ENCODE measurements at regions not wholly inside any gene's neighbourhood (a gene's known extent, or its start where the extent isn't known, plus 50 kb on each side); places are given as distances from the start of the nearest gene placed in this dataset.

DNA sequence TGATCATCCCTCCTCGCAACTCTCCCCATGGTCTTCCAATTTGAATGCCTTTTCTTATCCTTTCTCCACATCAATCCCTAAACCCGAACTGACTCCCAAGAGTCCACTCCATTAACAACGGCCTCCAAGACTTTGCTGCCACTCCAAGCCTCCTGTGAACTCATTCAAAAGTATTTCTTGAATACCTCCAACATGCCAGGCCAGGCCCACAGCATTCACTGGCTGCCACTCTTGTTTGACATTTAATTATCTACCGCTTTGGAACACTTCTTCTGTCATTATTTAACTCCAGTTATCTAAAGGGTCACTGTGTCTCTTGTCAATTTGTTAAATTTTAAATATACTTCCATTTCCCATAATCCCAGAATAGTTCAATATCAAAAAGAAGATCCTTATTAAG lies 378.9 kb downstream of the EFNA5 start:
- no peak for DNase-seq

DNA sequence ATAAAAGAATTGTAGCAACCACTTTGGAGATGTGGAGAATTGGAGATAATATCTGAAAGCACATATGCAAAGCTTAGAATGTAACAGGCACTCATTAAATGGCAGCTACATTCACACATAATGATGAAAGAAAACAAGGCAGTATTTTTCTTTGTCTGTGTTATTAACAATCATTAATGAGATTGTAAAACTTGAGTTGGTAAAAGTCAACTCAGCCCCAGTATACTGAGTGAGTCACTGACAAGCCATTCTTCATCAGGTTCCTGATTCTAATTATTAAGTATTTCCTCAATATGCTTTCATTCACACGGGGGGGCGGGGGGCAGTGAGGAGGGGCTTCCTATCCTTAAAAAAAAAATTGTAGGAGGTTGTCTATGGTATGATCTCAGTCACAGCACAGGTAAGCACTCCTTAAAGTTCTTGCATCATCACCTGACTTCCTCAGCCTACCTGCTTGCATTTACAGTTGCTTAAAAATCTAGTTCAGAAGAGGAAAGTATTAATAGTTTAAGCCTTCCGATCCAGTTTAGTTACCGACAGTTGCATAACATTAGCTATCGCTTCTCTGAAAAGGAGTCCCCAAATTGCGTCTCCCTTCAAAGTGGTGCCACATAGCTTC lies 379.8 kb downstream of the EFNA5 start:
- DNase-seq, result no peak

DNA sequence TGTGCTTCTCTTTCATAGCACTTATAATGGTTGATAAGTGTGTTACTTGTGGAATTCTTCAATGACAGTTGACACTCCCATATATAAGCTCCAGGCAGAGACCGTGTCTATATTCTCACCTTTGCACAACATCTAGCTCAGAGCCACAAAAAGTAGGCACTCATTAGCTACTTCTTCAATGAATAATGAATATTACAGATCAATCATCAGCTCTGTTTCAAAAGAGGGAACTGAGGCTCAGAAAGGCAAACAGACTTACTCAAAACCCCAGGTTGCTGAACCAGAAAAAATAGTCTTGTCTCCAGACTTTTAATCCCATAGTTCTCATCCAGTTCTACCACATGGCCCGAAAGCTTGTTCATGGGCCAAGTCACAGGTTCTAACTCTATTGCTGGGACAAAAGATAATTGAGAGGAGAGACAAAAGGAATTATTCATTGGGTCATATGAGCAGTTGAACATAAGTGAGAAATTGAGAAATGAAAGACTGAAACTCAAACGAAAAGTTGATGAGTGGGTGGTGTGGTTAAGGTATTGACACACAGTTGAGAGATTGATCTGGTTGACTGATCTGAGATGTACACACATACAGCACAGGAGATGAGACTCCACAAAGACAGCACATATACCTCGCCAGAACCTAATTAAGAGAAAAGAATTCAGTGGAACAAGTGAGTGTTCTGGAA lies 381.6 kb downstream of the EFNA5 start:
- no peak for DNase-seq

DNA sequence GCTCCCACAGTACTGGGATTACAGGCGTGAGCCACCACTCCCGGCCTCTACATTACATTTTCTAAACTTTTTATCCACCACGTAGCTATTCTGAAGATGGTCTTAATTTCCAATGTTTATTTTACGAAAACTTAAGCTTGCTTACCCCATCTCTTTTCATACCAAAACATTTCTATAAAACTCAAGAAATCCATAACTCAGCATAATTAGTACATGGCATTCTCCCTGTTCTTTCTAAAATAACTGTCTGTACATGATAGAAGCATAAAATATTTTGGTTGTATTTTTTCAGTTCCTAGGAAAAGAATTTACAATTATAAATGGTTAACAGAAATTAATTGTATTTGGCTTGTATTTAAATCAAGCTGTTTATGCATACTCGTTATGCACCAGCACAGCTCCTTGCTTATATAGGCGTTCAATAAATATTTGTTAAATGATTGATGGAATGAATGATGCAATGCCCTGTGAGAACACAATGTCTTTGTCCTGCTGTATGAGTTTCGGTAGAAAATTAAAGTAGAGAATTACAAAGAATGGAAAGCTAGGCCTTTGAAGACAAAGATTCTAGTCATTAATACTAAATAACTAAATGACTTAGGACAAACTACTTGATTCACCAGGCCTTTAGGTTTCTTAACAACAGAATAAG lies 384.2 kb downstream of the EFNA5 start:
- no peak for DNase-seq

DNA sequence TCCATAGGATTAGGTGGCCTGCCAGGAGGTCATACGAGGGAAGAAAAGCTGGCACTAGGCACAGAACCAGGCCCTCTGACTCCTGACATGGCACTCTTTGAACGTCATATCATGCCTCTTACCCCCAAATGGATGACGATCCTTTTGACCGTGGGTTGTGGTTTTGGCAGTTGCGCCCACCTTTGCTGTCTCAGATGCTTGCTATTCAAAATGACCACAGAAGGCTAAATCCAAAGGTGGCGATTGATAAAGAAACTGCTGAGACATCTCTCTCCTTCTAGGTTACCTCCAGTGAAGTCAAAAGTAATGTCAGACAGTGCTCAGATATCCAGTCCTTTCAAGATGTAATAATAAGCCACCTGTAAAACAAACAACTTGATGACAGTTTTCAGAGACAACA lies 385.0 kb downstream of the EFNA5 start:
- no peak for DNase-seq

DNA sequence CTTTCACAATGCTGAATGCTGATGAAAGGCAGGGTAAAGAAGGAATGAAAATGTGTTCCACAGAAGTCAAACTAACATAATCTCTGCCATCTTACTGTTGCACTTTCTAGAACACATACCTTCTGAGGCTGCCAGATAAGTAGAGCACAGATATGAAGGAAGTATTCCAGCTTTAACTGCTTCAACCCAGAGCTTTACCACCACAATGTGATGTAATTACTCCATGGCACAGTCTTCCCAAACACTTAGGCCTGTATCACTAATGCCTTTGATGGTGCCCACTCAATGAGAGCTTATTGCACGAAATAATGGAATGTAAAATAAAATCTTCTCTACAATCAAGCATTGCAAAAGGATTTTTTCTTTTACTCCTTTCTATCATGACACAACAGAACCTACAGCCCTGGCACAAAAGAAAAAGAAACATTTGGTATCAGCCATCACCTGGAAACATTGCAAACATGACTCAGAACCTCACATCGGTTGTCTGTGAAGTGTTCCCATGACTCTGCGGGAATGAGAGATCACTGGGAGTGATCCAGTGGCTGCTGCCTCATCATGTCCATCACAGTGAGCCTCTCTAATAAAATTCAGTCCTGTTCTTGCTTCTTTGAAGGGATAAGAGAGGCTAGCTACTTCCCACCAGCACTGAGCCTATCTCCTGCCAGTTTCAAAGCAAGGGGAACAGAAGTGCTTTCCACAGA lies 385.8 kb downstream of the EFNA5 start:
- DNase-seq, result peak; percentile 83

- DNase-seq, result no peak
Observed at GRCh38 chr5:107282061-107282460, 388.7 kb downstream of the EFNA5 start.

DNA sequence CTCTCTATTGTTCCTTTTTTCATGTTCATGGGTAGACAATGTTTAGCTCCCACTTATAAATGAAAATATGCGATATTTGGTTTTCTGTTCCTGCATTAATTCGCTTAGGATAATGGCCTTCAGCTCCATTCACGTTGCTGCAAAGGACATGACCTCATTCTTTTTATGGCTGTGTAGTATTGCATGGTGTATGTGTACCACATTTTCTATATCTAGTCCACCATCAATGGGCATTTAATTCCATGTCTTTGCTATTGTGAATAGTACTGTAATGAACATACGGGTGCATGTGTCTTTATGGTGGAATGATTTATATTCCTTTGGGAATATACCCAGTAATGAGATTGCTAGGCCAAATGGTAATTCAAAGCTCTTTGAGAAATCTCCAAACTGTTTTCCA lies 392.0 kb downstream of the EFNA5 start:
- no peak for DNase-seq

DNA sequence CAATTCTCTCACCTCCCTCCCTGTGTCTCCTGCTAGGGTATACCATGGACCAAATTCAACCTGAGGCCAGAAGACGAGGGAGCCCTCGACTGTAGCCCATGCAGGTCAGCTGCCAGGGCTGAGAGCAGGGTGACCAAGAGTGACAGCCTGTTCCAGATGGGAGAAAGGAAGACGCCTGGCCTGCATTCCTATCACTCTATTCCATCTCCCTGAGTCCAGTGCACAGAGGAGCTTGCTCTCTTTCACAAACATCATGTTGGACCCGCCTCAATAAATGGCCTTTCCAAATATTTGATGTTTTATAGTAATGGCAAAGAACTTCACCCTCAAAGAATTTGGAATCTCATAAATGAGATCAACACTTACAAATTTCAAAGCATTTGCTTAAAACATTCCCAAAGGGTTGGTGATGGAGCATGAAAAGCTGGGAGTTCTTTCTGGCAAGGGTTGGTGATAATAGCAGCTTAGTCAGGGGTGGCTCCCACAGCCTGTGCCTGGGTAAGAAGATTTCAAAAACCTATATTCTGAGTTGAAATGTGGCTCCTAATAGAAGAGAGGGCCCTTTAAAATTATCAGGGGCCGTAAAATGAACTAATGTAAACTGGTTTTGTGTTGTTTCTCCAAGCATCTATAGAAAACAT lies 393.1 kb downstream of the EFNA5 start:
- no peak for DNase-seq

DNA sequence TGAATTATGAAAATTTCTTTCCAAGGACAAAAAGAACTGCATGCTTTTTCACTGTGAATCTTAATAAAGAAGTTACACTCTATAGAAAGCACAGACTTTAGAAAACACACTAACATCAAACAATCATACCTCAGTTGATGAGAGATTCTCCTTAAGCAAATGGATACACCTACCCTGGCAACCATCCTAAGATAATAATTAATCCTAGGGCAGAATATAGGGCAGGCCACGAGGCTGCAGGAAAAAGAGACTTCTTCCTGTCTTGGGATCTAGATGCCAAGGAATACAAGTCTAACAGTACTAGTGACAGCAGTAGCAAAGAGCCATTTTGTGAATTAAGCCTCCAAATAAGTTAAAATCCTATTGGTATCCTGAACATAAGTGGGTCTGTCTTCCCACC lies 395.4 kb downstream of the EFNA5 start:
- no peak for DNase-seq

- no peak for DNase-seq
Observed at GRCh38 chr5:107274571-107274970, 396.2 kb downstream of the EFNA5 start.

- DNase-seq, result no peak
Observed at GRCh38 chr5:107272954-107273353, 397.8 kb downstream of the EFNA5 start.

DNA sequence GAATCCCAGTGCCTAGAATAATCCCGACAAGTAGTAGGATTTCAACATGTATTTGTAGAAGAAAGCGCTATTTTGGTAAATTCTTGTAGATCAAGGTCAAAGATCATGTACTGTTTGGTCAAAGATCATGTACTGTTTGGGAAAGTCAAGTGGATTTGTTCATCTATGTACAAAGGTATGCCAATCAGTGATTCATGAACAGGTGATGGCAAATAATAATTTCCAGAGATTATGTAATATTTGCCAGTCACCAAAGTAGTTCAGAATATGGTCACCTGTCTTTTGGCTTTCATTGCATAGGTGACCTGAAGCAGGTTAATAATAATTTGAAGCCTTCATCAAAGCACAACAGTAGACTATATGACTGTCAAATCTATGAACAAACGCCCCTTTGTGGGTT lies 398.2 kb downstream of the EFNA5 start:
- no peak for DNase-seq

DNA sequence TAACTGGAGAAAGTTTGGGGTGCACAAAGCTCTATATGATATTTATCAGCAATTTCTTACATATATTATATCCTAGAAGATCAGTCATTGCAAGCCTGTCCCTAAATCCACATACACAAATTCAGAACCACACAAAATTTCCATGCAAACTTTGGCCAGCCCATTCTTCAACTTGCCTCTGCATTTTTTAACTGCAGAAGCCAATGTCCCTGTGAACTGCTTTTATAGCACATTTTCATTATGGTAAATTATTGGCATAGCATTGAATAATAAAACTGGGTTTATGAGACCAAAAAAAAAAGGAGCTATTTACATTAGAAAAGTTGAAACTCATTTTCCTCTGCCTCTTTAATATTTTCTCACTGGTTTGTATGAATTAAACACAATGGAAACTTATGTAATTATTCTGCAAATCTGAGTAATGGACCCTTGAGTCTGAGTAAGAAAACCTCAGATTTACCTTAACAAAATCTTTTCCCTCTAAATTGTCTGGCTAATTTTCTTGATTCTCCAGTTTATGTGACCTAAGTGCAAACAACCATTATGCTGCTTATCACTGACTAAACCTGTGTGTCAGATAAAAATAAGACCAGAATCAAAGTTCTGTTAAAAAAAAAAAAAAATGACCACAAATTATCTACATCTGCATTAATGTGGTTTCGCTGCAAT lies 398.9 kb downstream of the EFNA5 start:
- no peak for DNase-seq

- DNase-seq, result no peak
Observed at GRCh38 chr5:107270561-107270960, 400.2 kb downstream of the EFNA5 start.

DNA sequence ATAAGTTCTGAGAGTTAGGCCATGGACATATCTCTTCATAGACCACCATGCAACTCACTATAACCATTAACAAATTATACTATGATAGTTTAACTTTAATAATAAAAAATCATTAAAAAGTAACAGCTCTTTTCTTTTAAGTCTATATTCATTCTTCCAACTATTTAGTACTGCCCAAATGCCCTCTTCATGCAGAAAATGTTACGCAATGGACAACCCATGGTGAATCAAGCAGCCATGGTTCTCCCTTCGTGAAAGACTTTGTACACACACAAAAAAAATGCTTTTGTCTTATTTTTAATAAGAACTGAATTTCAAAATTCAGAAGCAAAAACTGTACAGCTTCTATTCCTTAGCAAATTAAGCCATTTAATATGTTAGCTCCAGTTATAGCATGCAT lies 401.1 kb downstream of the EFNA5 start:
- no peak for DNase-seq

GRCh38 chr5:107269256-107269655 lies 401.5 kb downstream of the EFNA5 start:
- no peak for DNase-seq

- DNase-seq, result no peak
Observed at GRCh38 chr5:107268241-107268640, 402.5 kb downstream of the EFNA5 start.

DNA sequence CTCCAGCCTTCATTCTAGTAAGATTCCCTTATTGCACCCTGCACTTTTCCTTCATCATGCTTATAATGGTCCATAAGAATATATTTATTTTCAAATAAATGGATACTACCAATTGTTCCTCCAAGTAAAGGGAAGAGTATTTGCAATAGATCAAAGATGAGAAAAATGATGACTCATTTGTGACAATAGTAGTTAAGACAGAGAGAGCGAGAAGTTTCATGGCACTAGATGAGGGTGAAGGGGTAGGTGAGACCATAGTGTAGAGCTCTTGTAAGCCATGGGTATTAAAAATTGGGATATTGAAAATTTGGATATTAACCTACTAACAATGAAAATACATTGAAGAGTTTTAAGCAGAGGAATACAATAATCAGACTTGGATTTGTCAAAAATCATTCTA lies 404.6 kb downstream of the EFNA5 start:
- DNase-seq, result no peak

- no peak for DNase-seq
Observed at GRCh38 chr5:107265193-107265592, 405.5 kb downstream of the EFNA5 start.

- DNase-seq, result no peak
Observed at GRCh38 chr5:107263387-107264018, 407.2 kb downstream of the EFNA5 start.

DNA sequence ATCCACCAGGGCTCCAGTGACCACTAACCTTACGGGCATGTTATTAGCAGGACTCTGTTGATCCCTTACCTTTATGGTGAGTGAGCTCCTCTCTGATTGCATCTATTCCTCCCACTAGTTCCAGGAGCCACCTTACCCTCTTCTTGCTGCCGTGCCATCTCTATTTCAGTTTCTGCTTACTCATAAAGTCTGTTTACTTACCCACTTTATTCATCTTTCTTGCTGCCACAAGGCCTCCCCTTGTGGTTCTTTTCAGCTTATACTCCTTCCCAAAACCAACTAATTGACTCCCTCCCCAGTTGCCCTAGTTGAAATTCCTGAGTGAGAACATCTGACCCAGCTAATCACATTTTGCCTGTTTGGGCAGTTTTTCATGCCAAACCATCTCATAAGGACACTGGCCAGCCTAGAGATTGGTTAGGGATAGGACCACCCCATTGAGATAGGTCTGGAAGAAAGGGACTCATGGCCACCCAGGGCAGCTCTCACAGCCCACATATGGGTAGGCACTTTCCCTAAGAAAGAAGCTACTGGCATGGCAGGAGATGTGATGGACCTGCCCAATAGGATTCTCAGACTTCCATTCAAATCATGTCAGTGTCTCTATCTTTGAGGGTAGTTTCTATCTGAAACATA lies 412.7 kb downstream of the EFNA5 start:
- DNase-seq, result no peak

All from islet precursor cell (in vitro differentiated cells).